ENCODE measurements at regions not wholly inside any gene's neighbourhood (a gene's known extent, or its start where the extent isn't known, plus 50 kb on each side); places are given as distances from the start of the nearest gene placed in this dataset.

- Histone ChIP-seq H3K27ac (no peak overlapping the region), H3K4me1 (no peaks in the 10 kb centered on the region), H3K9me3 (peaks cover 0 to 7% (median 0%) of the 10 kb centered on the region in 8 donors), H3K27me3 (replicated peaks in 1 of 7) (peaks cover 0 to 4% (median 0%) of the 10 kb centered on the region in 7 donors), H3K36me3 (no peaks in the 10 kb centered on the region), H3K4me3 (no peak overlapping the region)
- TF ChIP-seq CTCF (IDR thresholded peaks at IDR 0.05 in 8 of 11, conservative IDR thresholded peaks at IDR 0.05 in 3 of 11) = no peak
- no peak for TF ChIP-seq POLR2A (IDR thresholded peaks at IDR 0.05)
- no peak for TF ChIP-seq POLR2AphosphoS5 (IDR thresholded peaks at IDR 0.05)
- DNase-seq = no peak
- WGBS, 5 donors = 70 to 93% (median 86%) methylated on average over 3 of the region's 3 CpGs
- intact Hi-C loops (cut with DNase I; ENCODE audit: low total_unique reads) = no loop called here
Observed at GRCh38 chr10:111211241-111211640, 134.4 kb downstream of the ADRA2A start.

DNA sequence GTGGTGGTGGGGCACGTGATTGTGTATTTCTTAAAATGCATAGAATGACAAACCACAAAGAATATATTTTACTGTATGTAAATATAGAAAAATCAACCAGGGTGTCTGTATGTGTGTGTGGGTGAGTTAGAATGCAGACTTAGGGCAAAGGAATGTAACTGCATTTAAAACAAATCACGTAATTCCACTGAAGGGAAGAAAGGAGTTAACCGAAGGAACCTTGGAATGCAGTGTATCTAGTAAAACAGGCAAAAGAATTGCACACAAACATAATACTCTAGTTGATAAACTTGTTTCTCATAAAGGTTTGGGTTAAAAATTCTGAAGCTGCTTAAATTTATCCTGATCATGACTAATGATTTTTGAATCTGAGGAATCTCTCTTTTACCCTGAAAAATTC is 134.9 kb downstream of the ADRA2A start:
- 71 to 85% (median 76%) methylated on average over 3 of the region's 3 CpGs for WGBS, 5 donors
- no peak overlapping the region for H3K27ac ChIP-seq
- H3K36me3 ChIP-seq = no peaks in the 10 kb centered on the region
- intact Hi-C loops (cut with DNase I; ENCODE audit: low total_unique reads) = no loop called here
- no peak for DNase-seq
- H3K9me3 ChIP-seq = peaks cover 0 to 7% (median 0%) of the 10 kb centered on the region in 8 donors
- no peaks in the 10 kb centered on the region for H3K4me1 ChIP-seq
- H3K27me3 ChIP-seq (replicated peaks in 1 of 7) = peaks cover 0 to 4% (median 0%) of the 10 kb centered on the region in 7 donors
- TF ChIP-seq POLR2AphosphoS5 (IDR thresholded peaks at IDR 0.05) = no peak
- no peak for TF ChIP-seq POLR2A (IDR thresholded peaks at IDR 0.05)
- TF ChIP-seq CTCF (IDR thresholded peaks at IDR 0.05 in 8 of 11, conservative IDR thresholded peaks at IDR 0.05 in 3 of 11) = no peak
- H3K4me3 ChIP-seq = no peak overlapping the region

GRCh38 chr10:111221682-111222480 is 145.1 kb downstream of the ADRA2A start:
- Histone ChIP-seq H3K27me3 (replicated peaks in 1 of 7) (peaks cover 0 to 47% (median 0%) of the 10 kb centered on the region in 7 donors), H3K27ac (no peak overlapping the region), H3K36me3 (no peaks in the 10 kb centered on the region), H3K4me3 (no peak overlapping the region), H3K9me3 (peaks cover 0 to 7% (median 0%) of the 10 kb centered on the region in 8 donors), H3K4me1 (no peaks in the 10 kb centered on the region)
- intact Hi-C loops (cut with DNase I; ENCODE audit: low total_unique reads) = no loop called here
- WGBS, 5 donors = 70 to 81% (median 78%) methylated on average over 10 of the region's 10 CpGs
- DNase-seq = no peak
- no peak for TF ChIP-seq POLR2AphosphoS5 (IDR thresholded peaks at IDR 0.05)
- TF ChIP-seq POLR2A (IDR thresholded peaks at IDR 0.05) = no peak
- TF ChIP-seq CTCF (IDR thresholded peaks at IDR 0.05 in 8 of 11, conservative IDR thresholded peaks at IDR 0.05 in 3 of 11) = no peak

DNA sequence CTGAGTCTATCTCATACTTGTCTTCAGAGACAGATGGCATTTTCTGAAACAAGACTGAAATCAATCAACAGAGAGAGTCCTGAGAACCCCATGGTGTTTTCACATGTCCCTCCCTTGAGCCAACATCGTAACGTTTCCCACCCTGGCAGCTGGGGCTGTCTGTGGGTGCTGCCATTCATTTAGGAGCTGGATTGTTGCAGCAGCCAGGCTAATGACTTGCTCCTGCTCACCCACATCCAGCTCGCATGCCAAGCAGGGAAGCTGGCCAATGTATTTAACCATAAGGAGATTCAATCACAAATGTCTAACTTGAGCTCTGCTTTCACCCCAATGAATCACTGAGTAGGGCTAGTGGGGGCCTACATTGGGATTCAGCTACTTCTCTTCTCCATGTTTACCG is 146.1 kb downstream of the ADRA2A start:
- 73 to 82% (median 80%) methylated on average over 4 of the region's 4 CpGs for WGBS, 5 donors
- TF ChIP-seq POLR2AphosphoS5 (IDR thresholded peaks at IDR 0.05) = no peak
- TF ChIP-seq CTCF (IDR thresholded peaks at IDR 0.05 in 8 of 11, conservative IDR thresholded peaks at IDR 0.05 in 3 of 11) = no peak
- TF ChIP-seq POLR2A (IDR thresholded peaks at IDR 0.05) = no peak
- Histone ChIP-seq H3K9me3 (peaks cover 0 to 7% (median 0%) of the 10 kb centered on the region in 8 donors), H3K36me3 (no peaks in the 10 kb centered on the region), H3K27me3 (replicated peaks in 1 of 7) (peaks cover 0 to 50% (median 0%) of the 10 kb centered on the region in 7 donors), H3K4me3 (no peak overlapping the region), H3K27ac (no peak overlapping the region), H3K4me1 (no peaks in the 10 kb centered on the region)
- no peak for DNase-seq
- intact Hi-C loops (cut with DNase I; ENCODE audit: low total_unique reads) = no loop called here

Measured in spleen (tissue), 11 donors.